Small intestine (tissue), 7 donors: ENCODE measurements at regions not wholly inside any gene's neighbourhood (a gene's known extent, or its start where the extent isn't known, plus 50 kb on each side); places are given as distances from the start of the nearest gene placed in this dataset.

ENCODE experiments used
- DNase-seq, 2 donors: peaks; one replicate each; pipeline versions ENCODE4 v3.0.0 to v3.0.0-alpha.2; 2013
- FAIRE-seq: peaks from 2 replicates; lab custom pipeline; 2012; peaks lifted over from hg19 to GRCh38; lab: Jason Lieb, UNC
- H3K27ac ChIP-seq, 3 donors: one replicate each; pipeline ENCODE4 v1.5.1; 2013; ENCODE audit warnings: low read length in 2 of 3, mild to moderate bottlenecking in 2 of 3, control low read depth in 1 of 3, inconsistent platforms in 1 of 3, low read depth in 1 of 3, moderate library complexity in 1 of 3
- H3K27me3 ChIP-seq, 3 donors: one replicate each; pipeline ENCODE4 v1.6.1; 2013; ENCODE audit warnings: low read length in 3 of 3, inconsistent platforms in 1 of 3; ENCODE audit not compliant: control insufficient read depth in 3 of 3, insufficient read depth in 3 of 3
- H3K36me3 ChIP-seq, 3 donors: one replicate each; pipeline ENCODE4 v1.6.1; 2013; ENCODE audit warnings: low read length in 3 of 3, inconsistent platforms in 1 of 3, low read depth in 1 of 3, mild to moderate bottlenecking in 1 of 3, moderate library complexity in 1 of 3; ENCODE audit not compliant: control insufficient read depth in 3 of 3, insufficient read depth in 2 of 3
- H3K4me1 ChIP-seq, 3 donors: one replicate each; pipeline ENCODE4 v1.6.1; 2013; ENCODE audit warnings: low read length in 2 of 3, inconsistent platforms in 1 of 3, low read depth in 1 of 3, mild to moderate bottlenecking in 1 of 3, moderate library complexity in 1 of 3; ENCODE audit not compliant: control insufficient read depth in 3 of 3, insufficient read depth in 2 of 3
- H3K4me3 ChIP-seq, 3 donors: one replicate each; pipeline ENCODE4 v1.5.1; 2013; ENCODE audit warnings: low read length in 3 of 3, control low read depth in 1 of 3, inconsistent platforms in 1 of 3, low read depth in 1 of 3, mild to moderate bottlenecking in 1 of 3, moderate library complexity in 1 of 3
- H3K9me3 ChIP-seq, 2 donors: one replicate each; pipeline ENCODE4 v1.6.1; 2013; ENCODE audit warnings: low read depth in 1 of 2, low read length in 1 of 2; ENCODE audit not compliant: control insufficient read depth in 2 of 2, insufficient read depth in 1 of 2
- WGBS, 3 donors: extraction: QIAGEN DNeasy Blood & Tissue Kit; methylation state at CpG; one replicate each; pipeline ENCODE4 v1.1.7; 2013; 5-methylcytosine and 5-hydroxymethylcytosine counted together
- donor health status: healthy with polysubstance abuse.
- donor health status: control.
- donor health status: control.
- donor health status: Bipolar disorder and iron deficiency.
- donor health status: healthy.

DNA sequence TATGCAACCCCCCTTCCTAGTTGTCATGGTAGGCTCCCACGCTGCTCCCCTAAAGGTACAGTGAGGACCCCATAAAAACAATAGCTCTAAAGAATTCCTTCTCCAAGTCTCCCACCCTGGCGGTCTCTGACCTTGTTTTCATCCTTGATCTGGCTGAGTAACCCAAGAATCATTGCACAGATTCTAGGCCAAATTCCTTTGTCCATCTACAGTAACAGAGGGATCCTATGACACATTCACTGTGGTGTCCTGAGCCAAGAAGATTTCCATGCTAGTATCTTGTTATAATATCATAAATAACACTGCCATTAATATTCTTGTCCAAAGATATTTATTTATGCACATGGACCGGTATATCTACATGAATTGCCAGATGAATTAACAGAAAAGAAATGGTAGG lies 240.2 kb downstream of the CYP26B1 start:
- Histone ChIP-seq H3K36me3 (no peaks in the 10 kb centered on the region), H3K27ac (no peak overlapping the region), H3K9me3 (peaks cover 1 to 4% of the 10 kb centered on the region in 2 donors), H3K4me3 (no peak overlapping the region), H3K27me3 (peaks cover 0 to 5% (median 5%) of the 10 kb centered on the region in 3 donors), H3K4me1 (no peaks in the 10 kb centered on the region)
- no peak for FAIRE-seq
- no peak for DNase-seq
- 81 to 91% (median 84%) methylated on average over 3 of the region's 3 CpGs for WGBS, 3 donors

DNA sequence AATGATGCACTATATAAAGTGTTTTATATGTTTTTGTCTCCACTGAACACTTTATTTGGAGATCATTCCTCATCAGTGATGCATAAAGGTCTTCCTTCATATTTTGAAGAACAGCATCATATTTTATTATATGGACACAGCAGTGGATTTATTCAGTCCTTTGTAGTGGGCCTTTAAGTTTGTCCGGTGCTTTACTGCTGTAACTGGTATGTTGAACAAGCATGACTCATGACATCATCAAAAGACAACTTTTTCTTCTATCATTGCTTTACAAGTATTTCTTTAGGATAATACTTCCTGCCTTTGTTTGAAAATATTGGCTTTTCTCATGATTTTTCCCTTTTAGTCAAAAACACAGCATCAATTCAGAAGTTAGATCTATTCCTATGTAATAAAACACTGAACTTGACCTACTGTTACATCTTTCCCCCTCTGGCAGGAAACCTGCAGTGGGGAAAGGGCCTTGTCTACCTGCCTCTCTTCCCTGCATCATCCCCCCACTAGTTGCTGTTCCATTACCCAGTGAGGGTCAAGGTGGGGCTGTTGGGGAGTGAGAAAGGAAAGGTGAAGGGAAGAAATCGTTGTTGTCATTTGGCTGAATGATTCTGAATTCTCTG lies 241.2 kb downstream of the CYP26B1 start:
- H3K4me1 ChIP-seq = no peaks in the 10 kb centered on the region
- no peaks in the 10 kb centered on the region for H3K36me3 ChIP-seq
- WGBS, 3 donors = 81 to 85% (median 85%) methylated on average over 2 of the region's 2 CpGs
- no peak overlapping the region for H3K4me3 ChIP-seq
- H3K27ac ChIP-seq = no peak overlapping the region
- no peak for FAIRE-seq
- H3K27me3 ChIP-seq = peaks cover 0 to 5% (median 5%) of the 10 kb centered on the region in 3 donors
- no peak for DNase-seq
- peaks cover 0 to 4% of the 10 kb centered on the region in 2 donors for H3K9me3 ChIP-seq

DNA sequence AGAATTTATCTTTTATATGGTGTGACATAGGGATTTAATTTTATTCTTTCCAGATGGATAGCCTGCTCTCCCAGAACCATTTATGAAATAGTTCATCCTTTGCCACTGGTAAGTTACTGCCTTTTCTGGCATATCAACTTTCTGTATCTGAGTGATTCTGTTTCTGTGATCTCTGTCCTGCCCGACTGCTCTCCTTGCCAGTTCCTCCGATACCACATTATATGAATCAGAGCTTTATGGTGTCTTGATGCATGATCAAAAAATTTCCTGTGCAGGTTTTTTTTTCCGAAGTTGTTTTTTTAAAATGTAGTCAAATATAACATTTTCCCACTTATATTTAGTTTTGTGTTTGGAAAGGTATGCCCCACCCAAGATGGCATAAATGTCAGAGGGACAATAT lies 242.5 kb downstream of the CYP26B1 start:
- no peaks in the 10 kb centered on the region for H3K9me3 ChIP-seq
- no peak overlapping the region for H3K4me3 ChIP-seq
- no peaks in the 10 kb centered on the region for H3K36me3 ChIP-seq
- WGBS, 3 donors = 76 to 88% (median 87%) methylated on average over 3 of the region's 3 CpGs
- peaks cover 0 to 5% (median 3%) of the 10 kb centered on the region in 3 donors for H3K27me3 ChIP-seq
- DNase-seq (no peak), FAIRE-seq (no peak)
- H3K4me1 ChIP-seq = no peaks in the 10 kb centered on the region
- no peak overlapping the region for H3K27ac ChIP-seq

DNA sequence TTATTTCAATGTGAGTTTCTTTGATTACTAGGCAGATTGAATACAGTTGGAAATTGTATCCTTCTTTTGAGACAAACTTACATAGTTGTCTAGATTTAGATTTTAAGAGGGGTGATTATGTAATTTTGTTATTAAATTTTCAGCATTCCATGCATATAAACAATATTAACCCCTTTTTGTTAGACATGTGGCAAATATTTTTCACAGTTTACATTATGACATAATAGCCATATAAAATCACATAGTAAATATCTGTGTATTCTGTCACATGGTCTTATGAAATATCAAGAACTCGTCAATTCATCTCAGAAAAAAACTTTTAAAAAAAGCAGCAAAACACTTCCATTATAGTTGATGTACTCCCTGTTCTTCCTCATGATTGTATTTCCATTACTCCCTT lies 243.8 kb downstream of the CYP26B1 start:
- Histone ChIP-seq H3K36me3 (no peaks in the 10 kb centered on the region), H3K4me3 (no peak overlapping the region), H3K27me3 (peaks cover 0 to 11% (median 3%) of the 10 kb centered on the region in 3 donors), H3K4me1 (no peaks in the 10 kb centered on the region), H3K9me3 (no peaks in the 10 kb centered on the region), H3K27ac (no peak overlapping the region)
- no peak for DNase-seq
- WGBS, 3 donors = 57 to 79% (median 63%) methylated on average over 1 of the region's 1 CpG
- no peak for FAIRE-seq

DNA sequence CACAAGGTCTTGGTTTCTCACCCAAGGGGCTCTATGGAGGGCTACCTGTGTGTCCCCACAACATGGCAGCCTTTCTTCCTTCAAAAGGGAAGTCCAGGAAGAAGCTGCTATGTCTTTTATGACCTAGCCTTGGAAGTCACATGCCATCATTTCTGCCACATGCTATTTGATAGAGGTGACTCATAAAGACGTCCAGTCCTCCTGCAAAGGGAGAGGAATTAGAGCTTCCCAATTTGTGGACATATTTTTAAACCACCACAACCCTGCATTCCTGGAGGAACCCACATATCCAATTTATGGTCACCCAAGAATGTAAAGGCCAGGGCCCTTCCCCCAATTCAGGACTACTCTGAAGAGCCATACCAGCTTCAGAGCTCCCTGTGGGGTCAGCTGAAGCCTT lies 246.2 kb downstream of the CYP26B1 start:
- DNase-seq = no peak
- Histone ChIP-seq H3K9me3 (no peaks in the 10 kb centered on the region), H3K27me3 (peaks cover 0 to 8% (median 0%) of the 10 kb centered on the region in 3 donors), H3K36me3 (no peaks in the 10 kb centered on the region), H3K4me1 (no peaks in the 10 kb centered on the region), H3K27ac (no peak overlapping the region), H3K4me3 (no peak overlapping the region)
- WGBS, 3 donors = 9 to 56% (median 20%) methylated on average over 1 of the region's 1 CpG
- no peak for FAIRE-seq

DNA sequence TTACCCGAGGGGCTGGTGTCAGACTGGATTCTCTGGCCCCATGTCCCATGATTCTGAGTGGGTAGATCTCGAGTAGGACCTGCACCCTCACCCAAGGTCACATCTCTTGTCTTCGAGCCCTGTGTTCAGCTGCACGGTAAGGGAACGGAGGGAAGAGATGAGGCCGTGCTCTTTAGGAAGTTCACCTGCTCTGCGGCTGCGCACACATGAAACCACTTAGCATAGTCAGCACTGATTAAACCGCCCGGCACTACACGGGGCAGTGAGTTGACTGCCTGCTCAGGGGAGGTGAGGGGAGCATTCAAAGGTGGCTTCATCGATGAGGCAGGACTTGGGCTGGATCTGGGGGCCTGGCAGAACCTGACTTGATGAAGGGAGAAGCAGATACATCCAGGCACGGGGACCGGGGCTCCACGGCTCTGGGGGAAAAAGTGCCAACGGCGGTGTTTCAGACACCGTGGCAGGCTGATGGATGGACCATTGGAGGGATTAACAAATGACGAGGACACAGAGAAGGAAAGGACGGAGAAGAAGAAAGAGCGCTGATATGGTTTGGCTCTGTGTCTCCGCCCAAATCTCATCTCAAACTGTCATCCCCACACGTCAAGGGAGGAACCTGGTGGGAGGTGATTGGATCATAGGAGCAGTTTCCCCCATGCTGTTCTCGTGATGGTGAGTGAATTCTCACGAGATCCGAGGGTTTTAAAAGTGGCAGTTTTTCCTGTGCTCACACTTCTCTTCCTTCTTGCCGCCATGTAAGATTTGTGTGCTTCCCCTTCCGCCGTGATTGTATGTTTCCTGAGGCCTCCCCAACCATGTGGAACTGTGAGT lies 248.6 kb downstream of the CYP26B1 start:
- H3K4me3 ChIP-seq = no peak overlapping the region
- no peak for DNase-seq
- no peak for FAIRE-seq
- peaks cover 0 to 3% (median 0%) of the 10 kb centered on the region in 3 donors for H3K4me1 ChIP-seq
- WGBS, 3 donors = 77 to 79% (median 77%) methylated on average over 29 of the region's 29 CpGs
- peaks cover 0 to 8% (median 0%) of the 10 kb centered on the region in 3 donors for H3K27me3 ChIP-seq
- H3K9me3 ChIP-seq = no peaks in the 10 kb centered on the region
- no peaks in the 10 kb centered on the region for H3K36me3 ChIP-seq
- no peak overlapping the region for H3K27ac ChIP-seq

DNA sequence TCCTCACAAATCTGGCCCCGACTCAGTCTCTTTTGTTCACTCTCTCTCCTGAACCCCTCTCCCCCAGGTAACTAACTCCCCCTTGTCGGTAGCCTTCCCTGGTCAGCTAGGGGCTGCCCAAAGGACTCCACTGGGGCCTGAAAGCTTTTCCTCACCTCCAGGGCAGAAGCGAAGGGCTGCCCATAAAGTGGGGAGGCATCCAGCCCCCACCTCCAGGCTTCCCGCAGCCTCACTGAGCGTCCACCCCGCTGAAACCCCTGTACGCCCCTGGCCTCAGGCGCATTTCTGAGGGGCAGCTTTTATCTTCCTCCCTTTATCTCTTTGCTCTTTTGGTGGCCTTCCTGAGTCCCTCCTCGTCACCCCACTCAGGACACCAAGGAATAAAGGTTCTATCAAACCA lies 249.3 kb downstream of the CYP26B1 start:
- H3K4me1 ChIP-seq = peaks cover 0 to 3% (median 0%) of the 10 kb centered on the region in 3 donors
- H3K36me3 ChIP-seq = no peaks in the 10 kb centered on the region
- FAIRE-seq = no peak
- H3K27me3 ChIP-seq = peaks cover 0 to 8% (median 0%) of the 10 kb centered on the region in 3 donors
- H3K9me3 ChIP-seq = no peaks in the 10 kb centered on the region
- H3K27ac ChIP-seq = no peak overlapping the region
- WGBS, 3 donors = 86 to 91% (median 87%) methylated on average over 9 of the region's 9 CpGs
- no peak for DNase-seq
- H3K4me3 ChIP-seq = no peak overlapping the region

DNA sequence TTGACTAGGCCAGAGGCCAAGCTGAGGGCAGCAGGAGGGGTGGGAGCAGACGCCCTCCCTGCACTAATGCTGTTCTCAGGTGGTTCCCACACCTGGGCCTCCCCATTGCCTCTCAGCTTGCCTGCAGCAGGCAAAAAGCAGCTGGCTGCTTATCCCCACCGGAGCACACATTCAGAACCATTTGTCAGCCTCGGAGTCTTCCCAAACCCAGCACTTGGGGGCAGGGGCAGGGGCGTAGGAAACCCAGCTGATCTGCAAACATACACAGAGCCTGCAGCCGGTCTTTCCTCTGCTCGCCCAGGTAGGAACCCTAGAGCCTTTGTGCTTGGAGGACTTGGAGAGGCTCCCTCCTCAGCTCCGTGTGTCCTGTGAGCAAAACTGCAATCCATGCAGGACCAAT lies 249.8 kb downstream of the CYP26B1 start:
- H3K27ac ChIP-seq = no peak overlapping the region
- H3K27me3 ChIP-seq = peaks cover 0 to 8% (median 0%) of the 10 kb centered on the region in 3 donors
- WGBS, 3 donors = 72 to 80% (median 79%) methylated on average over 7 of the region's 7 CpGs
- peaks cover 0 to 3% (median 0%) of the 10 kb centered on the region in 3 donors for H3K4me1 ChIP-seq
- H3K9me3 ChIP-seq = no peaks in the 10 kb centered on the region
- no peak overlapping the region for H3K4me3 ChIP-seq
- FAIRE-seq (no peak), DNase-seq (no peak)
- H3K36me3 ChIP-seq = no peaks in the 10 kb centered on the region
